Colonic mucosa (tissue), 4 donors: ENCODE measurements at regions not wholly inside any gene's neighbourhood (a gene's known extent, or its start where the extent isn't known, plus 50 kb on each side); places are given as distances from the start of the nearest gene placed in this dataset.

Experiments used
- DNase-seq: peaks from one replicate; pipeline ENCODE4 v3.0.0-alpha.2; 2020
- H3K27ac ChIP-seq: fragments of 200-600 bp; one replicate; pipeline ENCODE4 v1.8.0; 2021
- H3K27me3 ChIP-seq: fragments of 200-600 bp; one replicate; pipeline ENCODE4 v1.8.0; 2021
- H3K36me3 ChIP-seq: fragments of 200-600 bp; one replicate; pipeline ENCODE4 v1.8.0; 2021
- H3K4me1 ChIP-seq: fragments of 200-600 bp; one replicate; pipeline ENCODE4 v1.8.0; 2021; ENCODE audit warnings: mild to moderate bottlenecking
- H3K4me3 ChIP-seq: fragments of 200-600 bp; one replicate; pipeline ENCODE4 v1.8.0; 2021
- H3K9ac ChIP-seq, 2 donors: one replicate each; pipeline ENCODE4 v1.7.0; 2013; ENCODE audit warnings: control low read depth in 2 of 2, low read depth in 2 of 2, low read length in 2 of 2
- H3K9me3 ChIP-seq: fragments of 200-600 bp; one replicate; pipeline ENCODE4 v1.8.0; 2021
- intact Hi-C: fragments of 100-400 bp; cut with DNase I; formaldehyde crosslinking; loops from one replicate; pipeline ENCODE4 v1.14.1; 2022
- TF ChIP-seq, protein P1 (sequence below): fragments of 200-600 bp; IDR thresholded peaks from one replicate; pipeline ENCODE4 v1.8.0; 2022; ENCODE audit warnings: antibody characterized with exemption, mild to moderate bottlenecking
- donor health status: healthy.
- donor health status: DM: no; HTN: no; CAD: no.
- donor health status: DM: no; HTN: no; CAD: no.

DNA sequence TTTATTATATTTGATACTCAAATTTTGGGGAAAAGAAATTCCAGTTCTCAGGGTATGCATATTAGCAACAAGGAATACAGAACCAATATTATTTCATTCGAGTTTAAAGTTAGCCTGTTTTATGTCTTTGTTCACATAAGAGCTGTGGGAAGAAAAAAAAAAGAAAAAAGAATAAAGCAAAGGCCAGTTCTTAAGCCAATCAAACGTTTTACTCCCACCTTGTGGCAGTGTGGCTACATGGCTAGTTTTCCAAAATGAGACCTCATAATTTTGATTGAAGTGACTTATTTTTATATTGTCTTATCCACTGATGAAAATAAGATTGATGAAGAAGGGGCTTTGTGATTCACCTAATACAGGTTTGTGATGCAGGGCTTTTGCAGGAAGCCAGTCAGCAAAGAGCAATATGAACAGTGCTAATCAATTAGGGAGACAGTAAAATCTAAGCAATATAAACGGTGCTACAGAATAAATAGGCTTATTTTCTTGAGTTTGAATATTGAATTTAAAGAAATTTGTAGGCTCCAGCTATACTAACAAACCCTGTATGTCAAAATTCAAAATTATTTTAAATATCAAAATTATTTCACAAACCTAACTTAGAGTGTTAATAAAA is 624.1 kb upstream of the FOXG1 start:
- intact Hi-C loops: no loop called here
- DNase-seq: no peak

DNA sequence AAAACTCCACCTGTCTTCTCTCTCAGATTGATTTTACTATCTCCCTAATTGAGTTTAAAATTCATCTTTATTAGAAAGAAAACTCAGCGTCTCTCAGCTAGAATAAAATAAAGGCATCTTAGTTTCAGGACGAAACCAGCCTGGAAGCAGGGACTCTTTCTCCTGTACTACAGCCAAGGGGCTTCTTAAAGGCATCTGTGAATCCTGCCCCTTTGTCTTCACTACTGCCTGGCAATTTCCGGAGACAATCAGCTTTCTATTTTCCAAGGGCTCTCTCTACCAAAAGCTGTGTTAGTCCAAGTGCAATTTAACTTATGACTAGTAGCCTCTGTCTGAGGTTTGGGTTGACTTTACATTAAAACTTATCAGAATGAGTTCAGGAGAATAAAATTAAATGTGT is 623.3 kb upstream of the FOXG1 start:
- TF ChIP-seq, protein P1, sequence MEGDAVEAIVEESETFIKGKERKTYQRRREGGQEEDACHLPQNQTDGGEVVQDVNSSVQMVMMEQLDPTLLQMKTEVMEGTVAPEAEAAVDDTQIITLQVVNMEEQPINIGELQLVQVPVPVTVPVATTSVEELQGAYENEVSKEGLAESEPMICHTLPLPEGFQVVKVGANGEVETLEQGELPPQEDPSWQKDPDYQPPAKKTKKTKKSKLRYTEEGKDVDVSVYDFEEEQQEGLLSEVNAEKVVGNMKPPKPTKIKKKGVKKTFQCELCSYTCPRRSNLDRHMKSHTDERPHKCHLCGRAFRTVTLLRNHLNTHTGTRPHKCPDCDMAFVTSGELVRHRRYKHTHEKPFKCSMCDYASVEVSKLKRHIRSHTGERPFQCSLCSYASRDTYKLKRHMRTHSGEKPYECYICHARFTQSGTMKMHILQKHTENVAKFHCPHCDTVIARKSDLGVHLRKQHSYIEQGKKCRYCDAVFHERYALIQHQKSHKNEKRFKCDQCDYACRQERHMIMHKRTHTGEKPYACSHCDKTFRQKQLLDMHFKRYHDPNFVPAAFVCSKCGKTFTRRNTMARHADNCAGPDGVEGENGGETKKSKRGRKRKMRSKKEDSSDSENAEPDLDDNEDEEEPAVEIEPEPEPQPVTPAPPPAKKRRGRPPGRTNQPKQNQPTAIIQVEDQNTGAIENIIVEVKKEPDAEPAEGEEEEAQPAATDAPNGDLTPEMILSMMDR: no peak
- Histone ChIP-seq H3K4me1 (no peaks in the 10 kb centered on the region), H3K36me3 (no peaks in the 10 kb centered on the region), H3K27me3 (no peaks in the 10 kb centered on the region), H3K9ac (no peak overlapping the region), H3K9me3 (no peaks in the 10 kb centered on the region), H3K27ac (no peak overlapping the region), H3K4me3 (no peak overlapping the region)
- no peak for DNase-seq
- intact Hi-C loops: no loop called here

More for the DNA sequence above, 624.1 kb upstream of the FOXG1 start:
- no peak overlapping the region for H3K9ac ChIP-seq
- TF ChIP-seq, protein P1: no peak
- H3K27me3 ChIP-seq: no peaks in the 10 kb centered on the region
- H3K4me3 ChIP-seq: no peak overlapping the region
- no peaks in the 10 kb centered on the region for H3K9me3 ChIP-seq
- H3K4me1 ChIP-seq: no peaks in the 10 kb centered on the region
- H3K27ac ChIP-seq: no peak overlapping the region
- no peaks in the 10 kb centered on the region for H3K36me3 ChIP-seq

DNA sequence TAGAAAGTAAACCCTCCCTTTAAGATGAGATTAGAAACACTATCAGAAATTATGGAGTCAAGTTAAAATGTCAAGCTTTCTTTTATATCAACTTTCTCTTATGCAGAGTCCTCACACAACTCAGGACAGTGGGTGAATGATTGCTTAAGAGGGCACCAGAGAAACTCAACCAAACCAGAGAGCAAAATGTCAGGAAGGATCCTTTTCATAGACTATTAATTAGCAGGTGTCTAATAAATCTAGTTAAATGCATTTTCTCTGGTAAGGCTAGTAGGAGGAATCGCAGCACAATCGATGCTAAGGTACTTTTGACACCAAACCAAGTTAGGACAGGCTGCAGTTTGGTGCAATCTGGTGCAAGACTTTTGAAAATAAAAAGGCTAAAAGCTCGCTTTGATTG is 614.7 kb upstream of the FOXG1 start:
- Histone ChIP-seq H3K36me3 (no peaks in the 10 kb centered on the region), H3K27me3 (no peaks in the 10 kb centered on the region), H3K9me3 (no peaks in the 10 kb centered on the region), H3K9ac (no peak overlapping the region), H3K27ac (no peak overlapping the region), H3K4me1 (no peaks in the 10 kb centered on the region), H3K4me3 (no peak overlapping the region)
- intact Hi-C loops: no loop called here
- no peak for DNase-seq
- TF ChIP-seq, protein P1: no peak

DNA sequence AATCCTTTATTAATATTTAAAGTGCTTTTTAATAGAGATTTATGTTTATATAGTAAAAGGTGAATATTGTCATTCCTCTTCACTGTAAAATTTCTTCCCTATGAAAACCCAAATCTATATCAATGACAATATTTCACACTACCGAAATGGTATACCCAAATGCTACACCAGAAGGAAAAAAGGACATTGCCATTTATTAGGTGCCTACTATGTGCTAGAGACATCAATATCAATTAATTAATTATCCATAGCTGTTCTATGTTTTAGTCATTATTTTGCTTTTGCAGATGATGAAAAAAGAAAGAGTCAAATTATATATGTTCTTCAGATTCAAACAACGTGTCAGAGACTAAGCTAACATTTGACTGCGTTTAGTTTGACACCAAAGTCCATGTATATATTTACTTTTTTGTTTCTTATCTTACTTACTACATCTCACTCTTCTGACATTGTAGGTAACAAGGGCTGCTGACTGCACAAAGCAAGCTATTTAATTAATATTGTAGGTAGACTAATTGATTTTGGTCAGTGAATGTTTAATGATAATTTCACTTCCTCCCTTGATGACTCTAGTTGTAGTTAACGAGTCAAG is 614.0 kb upstream of the FOXG1 start:
- Histone ChIP-seq H3K9me3 (no peaks in the 10 kb centered on the region), H3K27me3 (no peaks in the 10 kb centered on the region), H3K27ac (no peak overlapping the region), H3K4me1 (no peaks in the 10 kb centered on the region), H3K9ac (no peak overlapping the region), H3K4me3 (no peak overlapping the region), H3K36me3 (no peaks in the 10 kb centered on the region)
- DNase-seq: no peak
- intact Hi-C loops: no loop called here
- TF ChIP-seq, protein P1: no peak

DNA sequence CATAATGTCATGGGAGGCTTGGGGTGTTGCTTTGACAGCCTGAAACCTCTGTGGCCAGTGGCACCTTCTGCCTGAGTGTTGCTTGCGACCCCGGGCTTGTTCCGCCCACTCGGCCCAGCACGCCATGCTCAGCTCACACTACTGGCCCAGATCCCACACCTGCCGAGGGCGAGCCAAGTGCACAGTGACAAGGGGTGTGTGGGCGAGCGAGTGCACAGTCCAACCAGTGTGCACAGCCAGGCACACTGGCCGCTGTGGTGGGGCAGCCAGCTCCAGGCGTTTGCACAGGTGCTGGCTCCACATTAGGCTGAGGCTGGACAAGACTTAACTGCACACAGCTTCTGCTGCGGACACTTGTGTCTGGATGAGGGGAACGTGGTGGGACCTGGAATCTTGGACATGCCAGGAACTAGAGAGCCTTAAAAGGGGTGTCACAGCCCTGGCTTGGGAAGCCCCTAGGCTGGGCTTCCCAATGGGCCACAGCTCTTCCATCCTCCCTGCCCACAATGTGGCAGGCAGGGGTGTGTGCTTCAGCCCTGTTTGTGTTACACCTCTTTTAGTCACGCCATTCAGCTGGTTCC is 609.2 kb upstream of the FOXG1 start:
- Histone ChIP-seq H3K4me1 (no peaks in the 10 kb centered on the region), H3K9me3 (no peaks in the 10 kb centered on the region), H3K27me3 (no peaks in the 10 kb centered on the region), H3K36me3 (no peaks in the 10 kb centered on the region), H3K27ac (no peak overlapping the region), H3K4me3 (no peak overlapping the region), H3K9ac (no peak overlapping the region)
- intact Hi-C loops: no loop called here
- no peak for DNase-seq
- TF ChIP-seq, protein P1: no peak
